CD14-positive monocyte (primary cell): ENCODE measurements at regions not wholly inside any gene's neighbourhood (a gene's known extent, or its start where the extent isn't known, plus 50 kb on each side); places are given as distances from the start of the nearest gene placed in this dataset.
A peak's percentile ranks its signal among the peaks of the same experiment; 100 is the strongest.

Source experiments
- DNase-seq, 3 donors: peaks; one replicate each; pipeline ENCODE4 v3.0.0-alpha.2; 2011 to 2022
- H2AFZ ChIP-seq: 2 replicates; pipeline ENCODE4 v1.6.0; 2012; ENCODE audit warnings: mild to moderate bottlenecking, low read depth, low read length, inconsistent platforms; ENCODE audit not compliant: insufficient read depth, poor library complexity, severe bottlenecking
- H3K27ac ChIP-seq, 2 donors: 1 replicate in 1 of 2; 2 replicates in 1 of 2; pipeline ENCODE4 v1.5.1; 2012 to 2013; ENCODE audit warnings: low read length in 2 of 2, control low read depth in 1 of 2, inconsistent platforms in 1 of 2, low read depth in 1 of 2, mild to moderate bottlenecking in 1 of 2
- H3K27me3 ChIP-seq, 2 donors: one replicate each; pipeline versions ENCODE4 v1.6.0 to v1.6.1; 2011 to 2013; ENCODE audit warnings: low read length in 2 of 2; ENCODE audit not compliant: control insufficient read depth in 2 of 2, insufficient read depth in 2 of 2
- H3K36me3 ChIP-seq, 2 donors: replicated peaks in 1 of 2; 1 replicate in 1 of 2; 2 replicates in 1 of 2; pipeline versions ENCODE4 v1.5.1 to v1.6.1; 2012 to 2013; ENCODE audit warnings: low read length in 2 of 2, control low read depth in 1 of 2, inconsistent platforms in 1 of 2, mild to moderate bottlenecking in 1 of 2; ENCODE audit not compliant: insufficient read depth in 2 of 2, control insufficient read depth in 1 of 2
- H3K4me1 ChIP-seq, 2 donors: 1 replicate in 1 of 2; 2 replicates in 1 of 2; pipeline versions ENCODE4 v1.5.1 to v1.6.1; 2012 to 2013; ENCODE audit warnings: low read length in 2 of 2, control low read depth in 1 of 2, inconsistent platforms in 1 of 2, mild to moderate bottlenecking in 1 of 2, moderate library complexity in 1 of 2; ENCODE audit not compliant: insufficient read depth in 2 of 2, control insufficient read depth in 1 of 2
- H3K4me2 ChIP-seq: replicated peaks from 2 replicates; pipeline ENCODE3; 2012; ENCODE audit warnings: low read length, moderate library complexity, mild to moderate bottlenecking; ENCODE audit not compliant: poor library complexity, severe bottlenecking; ENCODE audit errors: extremely low read depth
- H3K4me3 ChIP-seq, 3 experiments: fragments of 200-600 bp in 1 of 3; sonication (generic) in 1 of 3; replicated peaks in 1 of 3; 1 replicate in 2 of 3; 2 replicates in 1 of 3; pipeline ENCODE4 v1.5.1; 2011 to 2013; ENCODE audit warnings: low read length in 3 of 3, mild to moderate bottlenecking in 3 of 3, control low read depth in 2 of 3, low read depth in 2 of 3, inconsistent platforms in 1 of 3, moderate library complexity in 1 of 3
- H3K79me2 ChIP-seq: 2 replicates; pipeline ENCODE4 v1.6.0; 2012; ENCODE audit warnings: mild to moderate bottlenecking, control low read depth, inconsistent platforms, low read length, moderate library complexity; ENCODE audit not compliant: insufficient read depth
- H3K9ac ChIP-seq: 2 replicates; pipeline ENCODE4 v1.6.0; 2017; ENCODE audit warnings: low read length, mild to moderate bottlenecking; ENCODE audit not compliant: insufficient read depth, poor library complexity, severe bottlenecking
- H3K9me3 ChIP-seq, 2 donors: replicated peaks in 1 of 2; 1 replicate in 1 of 2; 2 replicates in 1 of 2; pipeline versions ENCODE4 v1.5.1 to v1.6.1; 2012 to 2013; ENCODE audit warnings: low read length in 2 of 2, control low read depth in 1 of 2; ENCODE audit not compliant: control insufficient read depth in 1 of 2, insufficient read depth in 1 of 2
- H4K20me1 ChIP-seq: 2 replicates; pipeline ENCODE4 v1.6.0; 2012; ENCODE audit warnings: mild to moderate bottlenecking, low read length, control low read depth, moderate library complexity; ENCODE audit not compliant: insufficient read depth
- H3K27ac Mint-ChIP-seq, 7 donors: one replicate each; pipeline ENCODE4 v1.8.0; 2020; ENCODE audit warnings: mild to moderate bottlenecking in 7 of 7, mixed read lengths in 7 of 7, moderate library complexity in 6 of 7, inconsistent platforms in 2 of 7
- H3K27me3 Mint-ChIP-seq, 3 donors: one replicate each; pipeline ENCODE4 v1.8.0; 2021 to 2022; ENCODE audit warnings: low read depth in 3 of 3, mild to moderate bottlenecking in 3 of 3, mixed read lengths in 3 of 3, moderate library complexity in 3 of 3, inconsistent platforms in 1 of 3
- H3K36me3 Mint-ChIP-seq, 2 donors: one replicate each; pipeline ENCODE4 v1.8.0; 2020; ENCODE audit warnings: mixed read lengths in 2 of 2, inconsistent platforms in 1 of 2, mild to moderate bottlenecking in 1 of 2
- H3K4me1 Mint-ChIP-seq: one replicate; pipeline ENCODE4 v1.8.0; 2020; ENCODE audit warnings: mild to moderate bottlenecking, mixed read lengths
- H3K4me3 Mint-ChIP-seq, 2 donors: one replicate each; pipeline ENCODE4 v1.8.0; 2020; ENCODE audit warnings: mild to moderate bottlenecking in 2 of 2, mixed read lengths in 2 of 2, moderate library complexity in 1 of 2
- H3K9me3 Mint-ChIP-seq, 7 donors: one replicate each; pipeline ENCODE4 v1.8.0; 2020 to 2022; ENCODE audit warnings: mixed read lengths in 7 of 7, mild to moderate bottlenecking in 6 of 7, moderate library complexity in 6 of 7, inconsistent platforms in 2 of 7
- CTCF ChIP-seq: fragments of 200-600 bp; IDR thresholded peaks from one replicate; pipeline ENCODE4 v1.8.0; 2022; ENCODE audit warnings: antibody characterized with exemption, mild to moderate bottlenecking
- WGBS: methylation state at CpG from one replicate; pipeline ENCODE4 v1.1.5; 2013; ENCODE audit warnings: missing lambda C conversion rate; ENCODE audit not compliant: insufficient coverage; 5-methylcytosine and 5-hydroxymethylcytosine counted together
- intact Hi-C, 2 donors: fragments of 100-400 bp; cut with micrococcal nuclease; formaldehyde crosslinking; loops; one replicate each; pipeline versions ENCODE4 v1.15.0 to v1.15.1; 2023

GRCh38 chr4:78706302-78706701 is 69.8 kb upstream of the BMP2K start:
- H3K79me2 ChIP-seq = no peaks in the 10 kb centered on the region
- H2AFZ ChIP-seq = no peak overlapping the region
- 86% methylated on average over 1 of the region's 6 CpGs for WGBS
- peaks cover 0 to 3% (median 3%) of the 10 kb centered on the region in 3 donors for H3K27me3 Mint-ChIP-seq
- no peak overlapping the region for H3K4me3 Mint-ChIP-seq
- no peaks in the 10 kb centered on the region for H3K36me3 ChIP-seq
- H3K27ac ChIP-seq = no peak overlapping the region
- no peak overlapping the region for H3K4me2 ChIP-seq
- no peaks in the 10 kb centered on the region for H4K20me1 ChIP-seq
- no peak overlapping the region for H3K9ac ChIP-seq
- TF ChIP-seq CTCF = no peak
- intact Hi-C loops = no loop called here
- peaks cover 9 to 12% of the 10 kb centered on the region in 2 donors for H3K9me3 ChIP-seq
- DNase-seq = no peak
- no peak overlapping the region for H3K4me3 ChIP-seq
- H3K4me1 ChIP-seq = peaks cover 9 to 11% of the 10 kb centered on the region in 2 donors
- no peak overlapping the region for H3K27ac Mint-ChIP-seq
- no peaks in the 10 kb centered on the region for H3K27me3 ChIP-seq
- peaks cover 9 to 20% (median 17%) of the 10 kb centered on the region in 7 donors for H3K9me3 Mint-ChIP-seq
- H3K36me3 Mint-ChIP-seq = peaks cover 0 to 4% of the 10 kb centered on the region in 2 donors
- peaks cover 19% of the 10 kb centered on the region for H3K4me1 Mint-ChIP-seq

- intact Hi-C loops = no loop called here
These were observed 68.9 kb upstream of the BMP2K start for GRCh38 chr4:78707268-78707667.

More at GRCh38 chr4:78707268-78707667, 68.9 kb upstream of the BMP2K start:
- no peak for TF ChIP-seq CTCF
- H3K27ac Mint-ChIP-seq = peak overlapping the region in 4 of 7 donors; percentile 8 to 68 (median 34)
- DNase-seq = no peak
- H3K4me3 Mint-ChIP-seq = no peak overlapping the region
- Histone ChIP-seq H3K36me3 (no peaks in the 10 kb centered on the region), H3K4me1 (peaks cover 9 to 11% of the 10 kb centered on the region in 2 donors), H3K4me2 (no peak overlapping the region), H3K27ac (no peak overlapping the region), H3K4me3 (no peak overlapping the region), H3K79me2 (no peaks in the 10 kb centered on the region), H2AFZ (peak overlapping the region; percentile 65), H4K20me1 (no peaks in the 10 kb centered on the region), H3K9ac (no peak overlapping the region), H3K9me3 (peaks cover 8 to 11% of the 10 kb centered on the region in 2 donors), H3K27me3 (no peaks in the 10 kb centered on the region)
- peaks cover 19% of the 10 kb centered on the region for H3K4me1 Mint-ChIP-seq
- peaks cover 0 to 3% of the 10 kb centered on the region in 2 donors for H3K36me3 Mint-ChIP-seq
- peaks cover 8 to 15% (median 12%) of the 10 kb centered on the region in 7 donors for H3K9me3 Mint-ChIP-seq
- H3K27me3 Mint-ChIP-seq = peaks cover 0 to 3% (median under 1%) of the 10 kb centered on the region in 3 donors
- WGBS = no CpG with 5 or more reads among the region's 2 CpGs
